OCI-LY3 (cell line): ENCODE measurements at regions not wholly inside any gene's neighbourhood (a gene's known extent, or its start where the extent isn't known, plus 50 kb on each side); places are given as distances from the start of the nearest gene placed in this dataset.

Experiments used
- H2AFZ ChIP-seq: fragments of 200-600, 300-600 bp; shearing (Covaris generic); 2 replicates; pipeline ENCODE4 v1.6.0; 2014; ENCODE audit warnings: antibody characterized with exemption, low read depth, low read length
- H3K27ac ChIP-seq: fragments of 200-600, 300-600 bp; sonication (generic); 2 replicates; pipeline ENCODE4 v1.5.1; 2014; ENCODE audit warnings: mild to moderate bottlenecking, low read length, moderate library complexity, mixed read lengths
- H3K27me3 ChIP-seq: fragments of 200-600, 300-600 bp; sonication (generic); 2 replicates; pipeline ENCODE4 v1.6.1; 2014; ENCODE audit warnings: low read depth, low read length, mixed read lengths
- H3K36me3 ChIP-seq: fragments of 200-600, 300-600 bp; sonication (generic); replicated peaks from 2 replicates; pipeline ENCODE3; 2014; ENCODE audit warnings: low read depth, low read length, mixed read lengths
- H3K4me1 ChIP-seq: fragments of 300-600, 200-600 bp; sonication (generic); 2 replicates; pipeline ENCODE4 v1.6.1; 2014; ENCODE audit warnings: low read length, mixed read lengths
- H3K4me2 ChIP-seq: fragments of 200-600, 300-600 bp; sonication (generic); 2 replicates; pipeline ENCODE4 v1.6.1; 2014; ENCODE audit warnings: low read length, mixed read lengths
- H3K4me3 ChIP-seq: fragments of 300-600, 200-600 bp; sonication (generic); 2 replicates; pipeline ENCODE4 v1.5.1; 2014; ENCODE audit warnings: antibody characterized with exemption, mild to moderate bottlenecking, low read length, moderate library complexity
- H3K79me2 ChIP-seq: fragments of 300-600, 200-600 bp; shearing (Covaris generic); 2 replicates; pipeline ENCODE4 v1.6.1; 2014; ENCODE audit warnings: mild to moderate bottlenecking, low read length, mixed read lengths
- H3K9ac ChIP-seq: fragments of 300-600, 200-600 bp; shearing (Covaris generic); 2 replicates; pipeline ENCODE4 v1.6.0; 2014; ENCODE audit warnings: mild to moderate bottlenecking, low read length, moderate library complexity
- H3K9me3 ChIP-seq: fragments of 200-600, 300-600 bp; shearing (Covaris generic); 2 replicates; pipeline ENCODE4 v1.6.1; 2014; ENCODE audit warnings: low read length, mixed read lengths; ENCODE audit not compliant: insufficient read depth
- H4K20me1 ChIP-seq: fragments of 200-600, 300-600 bp; sonication (generic); 2 replicates; pipeline ENCODE4 v1.6.1; 2016; ENCODE audit warnings: low read length, mixed read lengths; ENCODE audit not compliant: insufficient read depth
- CTCF ChIP-seq: fragments of 200-600, 300-600 bp; sonication (generic); IDR thresholded peaks from 2 replicates; pipeline ENCODE4 v1.5.1; 2014; ENCODE audit warnings: antibody characterized with exemption, low read length, low read depth
- EZH2phosphoT487 ChIP-seq: fragments of 200-600 bp; shearing (Covaris generic); IDR thresholded peaks from 2 replicates; pipeline ENCODE4 v1.6.1; 2018; ENCODE audit warnings: antibody characterized with exemption, mixed run types, low read depth

- Histone ChIP-seq H4K20me1 (no peaks in the 10 kb centered on the region), H2AFZ (peak overlapping the region; percentile 6; the same call in 1 of the 2 replicates), H3K79me2 (no peaks in the 10 kb centered on the region), H3K27me3 (no peaks in the 10 kb centered on the region), H3K4me2 (peak overlapping the region; percentile 41; the same call in 1 of the 2 replicates), H3K4me1 (0 out of 2 replicates have a peak, but pooled peaks cover 2% of the 10 kb centered on the region), H3K9ac (no peak overlapping the region), H3K9me3 (no peaks in the 10 kb centered on the region), H3K4me3 (no peak overlapping the region), H3K36me3 (no peaks in the 10 kb centered on the region), H3K27ac (no peak overlapping the region)
- TF ChIP-seq CTCF (no peak), EZH2phosphoT487 (no peak)
These were observed 2073.2 kb upstream of the TENM3 start for GRCh38 chr4:180169966-180170365.

- Histone ChIP-seq H3K4me3 (no peak overlapping the region), H2AFZ (no peak overlapping the region), H3K4me1 (no peaks in the 10 kb centered on the region), H3K9me3 (no peaks in the 10 kb centered on the region), H3K27me3 (no peaks in the 10 kb centered on the region), H3K27ac (no peak overlapping the region), H3K9ac (no peak overlapping the region), H4K20me1 (no peaks in the 10 kb centered on the region), H3K36me3 (no peaks in the 10 kb centered on the region), H3K79me2 (no peaks in the 10 kb centered on the region), H3K4me2 (no peak overlapping the region)
- TF ChIP-seq CTCF: no peak
- TF ChIP-seq EZH2phosphoT487: no peak
These were observed 2064.1 kb upstream of the TENM3 start for GRCh38 chr4:180179146-180179545.

GRCh38 chr4:180189666-180190065 is 2053.5 kb upstream of the TENM3 start:
- H3K9ac ChIP-seq: no peak overlapping the region
- no peak overlapping the region for H2AFZ ChIP-seq
- no peak overlapping the region for H3K4me2 ChIP-seq
- H3K4me3 ChIP-seq: no peak overlapping the region
- no peaks in the 10 kb centered on the region for H3K27me3 ChIP-seq
- peaks cover 4% of the 10 kb centered on the region; the same call in 1 of the 2 replicates for H3K9me3 ChIP-seq
- H3K79me2 ChIP-seq: no peaks in the 10 kb centered on the region
- TF ChIP-seq EZH2phosphoT487 (no peak), CTCF (no peak)
- no peaks in the 10 kb centered on the region for H4K20me1 ChIP-seq
- no peaks in the 10 kb centered on the region for H3K36me3 ChIP-seq
- H3K4me1 ChIP-seq: peaks cover 6% of the 10 kb centered on the region
- no peak overlapping the region for H3K27ac ChIP-seq

- Histone ChIP-seq H3K27ac (no peak overlapping the region), H3K9me3 (peaks cover 4% of the 10 kb centered on the region; the same call in 1 of the 2 replicates), H2AFZ (peak overlapping the region; percentile 85), H3K79me2 (no peaks in the 10 kb centered on the region), H3K27me3 (no peaks in the 10 kb centered on the region), H3K4me2 (peak overlapping the region; percentile 4; the same call in 1 of the 2 replicates), H4K20me1 (no peaks in the 10 kb centered on the region), H3K36me3 (no peaks in the 10 kb centered on the region), H3K4me3 (no peak overlapping the region), H3K4me1 (peaks cover 6% of the 10 kb centered on the region), H3K9ac (no peak overlapping the region)
- no peak for TF ChIP-seq CTCF
- no peak for TF ChIP-seq EZH2phosphoT487
These were observed 2052.8 kb upstream of the TENM3 start for GRCh38 chr4:180190382-180190781.
